H9 (cell line): ENCODE measurements at regions not wholly inside any gene's neighbourhood (a gene's known extent, or its start where the extent isn't known, plus 50 kb on each side); places are given as distances from the start of the nearest gene placed in this dataset.

Source experiments
- DNase-seq: peaks from one replicate; pipeline ENCODE4 v3.0.0-alpha.2; 2017
- H2AFZ ChIP-seq: one replicate; pipeline ENCODE4 v1.6.1; 2013; ENCODE audit warnings: mild to moderate bottlenecking, low read length, control low read depth, moderate library complexity
- H2AK5ac ChIP-seq: 2 replicates; pipeline ENCODE4 v1.6.1; 2013; ENCODE audit warnings: low read length, control low read depth, mixed read lengths; ENCODE audit not compliant: insufficient read length
- H2BK120ac ChIP-seq: one replicate; pipeline ENCODE4 v1.6.1; 2013; ENCODE audit warnings: low read depth, mild to moderate bottlenecking, low read length, control low read depth, inconsistent platforms; ENCODE audit not compliant: poor library complexity, severe bottlenecking
- H2BK12ac ChIP-seq: 2 replicates; pipeline ENCODE4 v1.6.1; 2013; ENCODE audit warnings: low read length, control low read depth, mixed read lengths, low read depth; ENCODE audit not compliant: insufficient read length
- H2BK15ac ChIP-seq: 2 replicates; pipeline ENCODE4 v1.6.1; 2013; ENCODE audit warnings: low read depth, low read length, control low read depth
- H2BK20ac ChIP-seq: one replicate; pipeline ENCODE4 v1.6.1; 2013; ENCODE audit warnings: low read depth, mild to moderate bottlenecking, low read length, control low read depth, inconsistent platforms; ENCODE audit not compliant: poor library complexity, severe bottlenecking
- H2BK5ac ChIP-seq: 2 replicates; pipeline ENCODE4 v1.6.1; 2013; ENCODE audit warnings: low read length, control low read depth, mixed read lengths; ENCODE audit not compliant: insufficient read length
- H3K14ac ChIP-seq: 2 replicates; pipeline ENCODE4 v1.6.1; 2013; ENCODE audit warnings: low read length, control low read depth; ENCODE audit not compliant: insufficient read depth
- H3K18ac ChIP-seq: 2 replicates; pipeline ENCODE4 v1.6.1; 2013; ENCODE audit warnings: low read depth, mild to moderate bottlenecking, mixed read lengths, low read length, control low read depth; ENCODE audit not compliant: insufficient read length
- H3K23ac ChIP-seq: 2 replicates; pipeline ENCODE4 v1.6.1; 2013; ENCODE audit warnings: low read length, control low read depth, mixed read lengths, low read depth; ENCODE audit not compliant: insufficient read length
- H3K23me2 ChIP-seq: 2 replicates; pipeline ENCODE4 v1.6.1; 2013; ENCODE audit warnings: low read depth, mild to moderate bottlenecking, mixed read lengths, low read length, control low read depth; ENCODE audit not compliant: insufficient read length, poor library complexity, severe bottlenecking
- H3K27ac ChIP-seq: 2 replicates; pipeline ENCODE4 v1.5.1; 2013; ENCODE audit warnings: low read length, control low read depth, mixed read lengths, low read depth; ENCODE audit not compliant: insufficient read length
- H3K27me3 ChIP-seq: 2 replicates; pipeline ENCODE4 v1.6.1; 2013; ENCODE audit warnings: low read length, control low read depth, inconsistent platforms; ENCODE audit not compliant: insufficient read depth
- H3K4ac ChIP-seq: 2 replicates; pipeline ENCODE4 v1.6.1; 2013; ENCODE audit warnings: low read depth, mild to moderate bottlenecking, control low read depth, inconsistent platforms, low read length, moderate library complexity
- H3K4me1 ChIP-seq: 2 replicates; pipeline ENCODE4 v1.6.1; 2013; ENCODE audit warnings: low read length, control low read depth, inconsistent platforms; ENCODE audit not compliant: insufficient read depth
- H3K4me2 ChIP-seq: 2 replicates; pipeline ENCODE4 v1.6.1; 2013; ENCODE audit warnings: low read length, control low read depth, mixed read lengths; ENCODE audit not compliant: insufficient read length, insufficient read depth
- H3K56ac ChIP-seq: 2 replicates; pipeline ENCODE4 v1.6.1; 2013; ENCODE audit warnings: low read depth, mild to moderate bottlenecking, mixed read lengths, low read length, control low read depth; ENCODE audit not compliant: insufficient read length
- H3K79me1 ChIP-seq: 2 replicates; pipeline ENCODE4 v1.6.1; 2013; ENCODE audit warnings: low read depth, mild to moderate bottlenecking, moderate library complexity, low read length, control low read depth, inconsistent platforms; ENCODE audit not compliant: insufficient read depth, poor library complexity, severe bottlenecking
- H3K79me2 ChIP-seq: 2 replicates; pipeline ENCODE4 v1.6.1; 2013; ENCODE audit warnings: low read length, control low read depth, inconsistent platforms; ENCODE audit not compliant: insufficient read depth
- H3K9ac ChIP-seq: 2 replicates; pipeline ENCODE4 v1.6.1; 2013; ENCODE audit warnings: low read length, control low read depth, mixed read lengths; ENCODE audit not compliant: insufficient read length; ENCODE audit errors: extremely low read depth
- H3K9me3 ChIP-seq: one replicate; pipeline ENCODE4 v1.6.1; 2013; ENCODE audit warnings: low read depth, low read length, inconsistent platforms; ENCODE audit not compliant: control insufficient read depth
- H3T11ph ChIP-seq: one replicate; pipeline ENCODE4 v1.6.1; 2013; ENCODE audit warnings: mild to moderate bottlenecking, low read length, control low read depth, inconsistent platforms
- H4K20me1 ChIP-seq: one replicate; pipeline ENCODE4 v1.6.1; 2013; ENCODE audit not compliant: control insufficient read depth, insufficient read length, insufficient read depth
- H4K5ac ChIP-seq: 2 replicates; pipeline ENCODE4 v1.6.1; 2013; ENCODE audit warnings: low read depth, mild to moderate bottlenecking, mixed read lengths, low read length, control low read depth; ENCODE audit not compliant: insufficient read length
- H4K8ac ChIP-seq: replicated peaks from 2 replicates; pipeline ENCODE4 v1.6.1; 2013; ENCODE audit warnings: low read length, control low read depth, mixed read lengths, low read depth; ENCODE audit not compliant: insufficient read length
- H4K91ac ChIP-seq: 2 replicates; pipeline ENCODE4 v1.6.1; 2013; ENCODE audit warnings: low read depth, mild to moderate bottlenecking, moderate library complexity, mixed read lengths, low read length, control low read depth; ENCODE audit not compliant: insufficient read length
- H3K27ac Mint-ChIP-seq, 3 experiments: 2 replicates in 2 of 3; 3 replicates in 1 of 3; pipeline ENCODE4 v1.8.0; 2020 to 2021; ENCODE audit warnings: mixed read lengths in 3 of 3, mild to moderate bottlenecking in 1 of 3, moderate library complexity in 1 of 3
- H3K27me3 Mint-ChIP-seq: 2 replicates; pipeline ENCODE4 v1.8.0; 2021; ENCODE audit warnings: low read depth, mild to moderate bottlenecking, moderate library complexity, mixed read lengths
- H3K36me3 Mint-ChIP-seq, 3 experiments: 2 replicates in 2 of 3; 3 replicates in 1 of 3; pipeline ENCODE4 v1.8.0; 2020 to 2021; ENCODE audit warnings: low read depth in 3 of 3, mixed read lengths in 3 of 3; ENCODE audit not compliant: insufficient read depth in 1 of 3
- H3K4me1 Mint-ChIP-seq, 2 experiments: 2 replicates each; pipeline ENCODE4 v1.8.0; 2020; ENCODE audit warnings: mixed read lengths in 2 of 2
- H3K4me3 Mint-ChIP-seq, 2 experiments: 2 replicates in 1 of 2; 3 replicates in 1 of 2; pipeline ENCODE4 v1.8.0; 2020 to 2021; ENCODE audit warnings: mild to moderate bottlenecking in 2 of 2, mixed read lengths in 2 of 2, moderate library complexity in 1 of 2
- H3K9me3 Mint-ChIP-seq, 2 experiments: 2 replicates in 1 of 2; 3 replicates in 1 of 2; pipeline ENCODE4 v1.8.0; 2020; ENCODE audit warnings: mild to moderate bottlenecking in 2 of 2, mixed read lengths in 2 of 2, moderate library complexity in 1 of 2
- CTCF ChIP-seq: fragments of 200-600 bp; sonication (generic); conservative IDR thresholded peaks from 3 replicates; pipeline ENCODE4 v1.8.0; 2021; ENCODE audit warnings: antibody characterized with exemption, mild to moderate bottlenecking
- WGBS: extraction: QIAGEN DNeasy Blood & Tissue Kit; methylation state at CpG from one replicate; pipeline ENCODE4 v1.1.7; 2013; ENCODE audit warnings: missing lambda C conversion rate, low lambda C conversion rate, mixed read lengths; ENCODE audit not compliant: insufficient read length; ENCODE audit errors: extremely low coverage; 5-methylcytosine and 5-hydroxymethylcytosine counted together

- WGBS, result no CpG with 5 or more reads among the region's 11 CpGs
- no peak overlapping the region for H3K27ac ChIP-seq
- H3K36me3 Mint-ChIP-seq, result no peaks in the 10 kb centered on the region
Observed at GRCh38 chr9:90007516-90008440, 403.0 kb downstream of the GADD45G start.

More at GRCh38 chr9:90007516-90008440, 403.0 kb downstream of the GADD45G start:
- no peak overlapping the region for H2BK120ac ChIP-seq
- H3K18ac ChIP-seq, result no peak overlapping the region
- H2AFZ ChIP-seq, result no peak overlapping the region
- H3K23me2 ChIP-seq, result no peaks in the 10 kb centered on the region
- no peak overlapping the region for H4K5ac ChIP-seq
- no peak overlapping the region for H3K56ac ChIP-seq
- no peak overlapping the region for H2BK20ac ChIP-seq
- no peak overlapping the region for H2BK15ac ChIP-seq
- peaks cover 0 to 3% of the 10 kb centered on the region in 2 experiments; a peak in 3 of 5 replicates for H3K9me3 Mint-ChIP-seq
- peaks cover 4% of the 10 kb centered on the region; the same call in 1 of the 2 replicates for H3K4me1 ChIP-seq
- no peaks in the 10 kb centered on the region for H4K20me1 ChIP-seq
- H3K4me2 ChIP-seq, result no peak overlapping the region
- no peaks in the 10 kb centered on the region for H3K9me3 ChIP-seq
- TF ChIP-seq CTCF, result no peak
- no peaks in the 10 kb centered on the region for H3K27me3 Mint-ChIP-seq
- no peaks in the 10 kb centered on the region for H3K79me1 ChIP-seq
- DNase-seq, result no peak
- H3K4me3 Mint-ChIP-seq, result no peak overlapping the region
- H2BK5ac ChIP-seq, result no peak overlapping the region
- peaks cover 17 to 21% of the 10 kb centered on the region in 2 experiments for H3K4me1 Mint-ChIP-seq
- H4K91ac ChIP-seq, result no peak overlapping the region
- H3K79me2 ChIP-seq, result no peaks in the 10 kb centered on the region
- no peaks in the 10 kb centered on the region for H3K27me3 ChIP-seq
- no peak overlapping the region for H4K8ac ChIP-seq
- H2BK12ac ChIP-seq, result no peak overlapping the region
- no peak overlapping the region for H2AK5ac ChIP-seq
- H3K23ac ChIP-seq, result no peak overlapping the region
- H3K9ac ChIP-seq, result no peak overlapping the region
- H3K27ac Mint-ChIP-seq, result peak overlapping the region in 2 of 3 experiments; percentile 34 to 47; a peak in 2 of 7 replicates
- H3K14ac ChIP-seq, result no peak overlapping the region
- no peak overlapping the region for H3T11ph ChIP-seq
- no peak overlapping the region for H3K4ac ChIP-seq
